ENCODE measurements at regions not wholly inside any gene's neighbourhood (a gene's known extent, or its start where the extent isn't known, plus 50 kb on each side); places are given as distances from the start of the nearest gene placed in this dataset.

- no peak for TF ChIP-seq CTCF (IDR thresholded peaks at IDR 0.05; ENCODE audit: extremely low read depth in 1 of 2, insufficient read depth in 1 of 2, low read depth in 1 of 2, low read length in 2 of 2)
- TF ChIP-seq JUN (IDR thresholded peaks at IDR 0.05; ENCODE audit: borderline replicate concordance, insufficient read depth, insufficient read length, low read depth) = no peak
- TF ChIP-seq POLR2A (IDR thresholded peaks at IDR 0.05; ENCODE audit: low read depth, low read length) = no peak
- no peak for TF ChIP-seq POLR2AphosphoS5 (IDR thresholded peaks at IDR 0.05; ENCODE audit: insufficient read depth, low read depth, low read length)
- no peak for TF ChIP-seq EZH2 (IDR thresholded peaks at IDR 0.05; ENCODE audit: borderline replicate concordance, low read depth, low read length, severe bottlenecking)
- TF ChIP-seq MYC (IDR thresholded peaks at IDR 0.05; ENCODE audit: low read depth, low read length) = no peak
- TF ChIP-seq FOS (IDR thresholded peaks at IDR 0.05; ENCODE audit: borderline replicate concordance, insufficient read depth, low read length) = no peak
Observed at GRCh38 chr1:101119289-101119688, 93.7 kb upstream of the DPH5 start.

Data from endothelial cell of umbilical vein (primary cell).